Stomach (tissue), 4 donors: ENCODE measurements at regions not wholly inside any gene's neighbourhood (a gene's known extent, or its start where the extent isn't known, plus 50 kb on each side); places are given as distances from the start of the nearest gene placed in this dataset.

Experiments
- POLR2AphosphoS5 ChIP-seq, 3 donors: sonication (generic); formaldehyde crosslinking; IDR thresholded peaks; one replicate each; pipeline ENCODE4 v1.6.1; 2016; ENCODE audit warnings: antibody characterized with exemption in 3 of 3
- TF ChIP-seq, protein P1 (sequence below), 7 experiments: fragments of 450-650 bp in 4 of 7; fragments of 200-600 bp in 3 of 7; sonication (generic) in 3 of 7; IDR thresholded peaks; one replicate each; pipeline ENCODE4 v1.5.1; 2016 to 2019; ENCODE audit warnings: antibody characterized with exemption in 7 of 7, control low read depth in 2 of 7, mild to moderate bottlenecking in 1 of 7

DNA sequence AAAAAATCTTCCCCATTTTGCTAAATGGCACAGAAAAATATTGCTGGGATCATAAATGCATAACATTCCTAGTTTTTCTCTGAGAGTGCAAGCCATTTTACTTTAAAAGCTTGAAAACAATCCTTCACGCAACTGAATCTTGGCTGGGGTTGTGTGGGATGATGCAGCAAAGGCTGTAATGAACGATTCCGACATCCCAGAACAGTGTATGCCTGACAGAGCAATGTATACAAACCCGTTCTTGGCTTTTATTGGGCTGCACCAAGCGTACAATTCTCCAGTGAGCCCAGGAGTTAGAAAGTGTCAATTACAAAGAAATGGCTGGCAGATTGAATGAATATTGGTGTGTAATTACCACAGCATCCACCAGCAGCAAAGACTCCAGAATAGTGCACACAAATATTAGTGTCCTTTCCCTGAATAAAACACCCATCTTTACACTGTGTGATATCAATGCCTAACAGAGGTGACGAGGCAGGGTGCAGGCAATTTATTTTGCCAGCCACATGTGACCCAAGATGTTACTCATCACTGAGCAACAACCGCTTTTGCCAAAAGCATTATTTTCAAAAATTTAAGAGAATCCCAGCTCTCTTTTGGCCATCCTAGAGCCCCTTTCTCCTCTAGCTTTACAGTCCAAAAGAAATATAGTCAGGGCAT is 578.6 kb upstream of the CHAC2 start:
- TF ChIP-seq, protein P1, sequence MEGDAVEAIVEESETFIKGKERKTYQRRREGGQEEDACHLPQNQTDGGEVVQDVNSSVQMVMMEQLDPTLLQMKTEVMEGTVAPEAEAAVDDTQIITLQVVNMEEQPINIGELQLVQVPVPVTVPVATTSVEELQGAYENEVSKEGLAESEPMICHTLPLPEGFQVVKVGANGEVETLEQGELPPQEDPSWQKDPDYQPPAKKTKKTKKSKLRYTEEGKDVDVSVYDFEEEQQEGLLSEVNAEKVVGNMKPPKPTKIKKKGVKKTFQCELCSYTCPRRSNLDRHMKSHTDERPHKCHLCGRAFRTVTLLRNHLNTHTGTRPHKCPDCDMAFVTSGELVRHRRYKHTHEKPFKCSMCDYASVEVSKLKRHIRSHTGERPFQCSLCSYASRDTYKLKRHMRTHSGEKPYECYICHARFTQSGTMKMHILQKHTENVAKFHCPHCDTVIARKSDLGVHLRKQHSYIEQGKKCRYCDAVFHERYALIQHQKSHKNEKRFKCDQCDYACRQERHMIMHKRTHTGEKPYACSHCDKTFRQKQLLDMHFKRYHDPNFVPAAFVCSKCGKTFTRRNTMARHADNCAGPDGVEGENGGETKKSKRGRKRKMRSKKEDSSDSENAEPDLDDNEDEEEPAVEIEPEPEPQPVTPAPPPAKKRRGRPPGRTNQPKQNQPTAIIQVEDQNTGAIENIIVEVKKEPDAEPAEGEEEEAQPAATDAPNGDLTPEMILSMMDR (IDR thresholded peaks at IDR 0.05), result no peak
- TF ChIP-seq POLR2AphosphoS5 (IDR thresholded peaks at IDR 0.05), result no peak
